GM23248 (cell line): ENCODE measurements at regions not wholly inside any gene's neighbourhood (a gene's known extent, or its start where the extent isn't known, plus 50 kb on each side); places are given as distances from the start of the nearest gene placed in this dataset.

Experiments
- EZH2 ChIP-seq: fragments of 200-600 bp; sonication (generic); IDR thresholded peaks from 2 replicates; pipeline ENCODE4 v1.6.1; 2018; ENCODE audit warnings: antibody characterized with exemption, mild to moderate bottlenecking; ENCODE audit not compliant: insufficient read depth, poor library complexity, severe bottlenecking
- EZH2phosphoT487 ChIP-seq: fragments of 200-600 bp; sonication (generic); IDR thresholded peaks from 2 replicates; pipeline ENCODE4 v1.6.1; 2018; ENCODE audit warnings: antibody characterized with exemption, moderate library complexity, mild to moderate bottlenecking, low read depth; ENCODE audit not compliant: insufficient read depth

GRCh38 chr20:60090631-60091030 lies 132.4 kb downstream of the CDH26 start:
- no peak for TF ChIP-seq EZH2
- no peak for TF ChIP-seq EZH2phosphoT487
